ENCODE measurements at regions not wholly inside any gene's neighbourhood (a gene's known extent, or its start where the extent isn't known, plus 50 kb on each side); places are given as distances from the start of the nearest gene placed in this dataset.

- DNase-seq (ENCODE audit: extremely low spot score, insufficient read length, low read depth) (peak; percentile 33), FAIRE-seq (peak; percentile 79)
These were observed 56.1 kb upstream of the SLC35G4 start for GRCh38 chr18:11553098-11553940.

- DNase-seq (ENCODE audit: extremely low spot score, insufficient read length, low read depth) (no peak), FAIRE-seq (no peak)
These were observed 60.4 kb upstream of the SLC35G4 start for GRCh38 chr18:11548916-11549551.

- no peak for FAIRE-seq
- no peak for DNase-seq (ENCODE audit: extremely low spot score, insufficient read length, low read depth)
These were observed 61.0 kb upstream of the SLC35G4 start for GRCh38 chr18:11548396-11548795.

- DNase-seq (ENCODE audit: extremely low spot score, insufficient read length, low read depth) (no peak), FAIRE-seq (no peak)
These were observed 65.2 kb upstream of the SLC35G4 start for GRCh38 chr18:11544060-11544633.

- DNase-seq (ENCODE audit: extremely low spot score, insufficient read length, low read depth): no peak
- no peak for FAIRE-seq
These were observed 68.2 kb upstream of the SLC35G4 start for GRCh38 chr18:11541179-11541578.

GRCh38 chr18:11533942-11534496 lies 75.4 kb upstream of the SLC35G4 start:
- no peak for DNase-seq (ENCODE audit: extremely low spot score, insufficient read length, low read depth)
- FAIRE-seq: no peak

GRCh38 chr18:11533513-11533890 lies 75.9 kb upstream of the SLC35G4 start:
- FAIRE-seq: no peak

GRCh38 chr18:11532758-11533512 lies 76.5 kb upstream of the SLC35G4 start:
- no peak for DNase-seq (ENCODE audit: extremely low spot score, insufficient read length, low read depth)
- no peak for FAIRE-seq

More at GRCh38 chr18:11533513-11533890, 75.9 kb upstream of the SLC35G4 start:
- DNase-seq (ENCODE audit: extremely low spot score, insufficient read length, low read depth): no peak

GRCh38 chr18:11529081-11529480 lies 80.3 kb upstream of the SLC35G4 start:
- DNase-seq (ENCODE audit: extremely low spot score, insufficient read length, low read depth) (no peak), FAIRE-seq (no peak)

- DNase-seq (ENCODE audit: extremely low spot score, insufficient read length, low read depth) (no peak), FAIRE-seq (no peak)
These were observed 82.7 kb upstream of the SLC35G4 start for GRCh38 chr18:11526675-11527074.

- DNase-seq (ENCODE audit: extremely low spot score, insufficient read length, low read depth) (no peak), FAIRE-seq (no peak)
These were observed 85.6 kb upstream of the SLC35G4 start for GRCh38 chr18:11523804-11524203.

GRCh38 chr18:11522992-11523391 lies 86.4 kb upstream of the SLC35G4 start:
- FAIRE-seq: no peak
- DNase-seq (ENCODE audit: extremely low spot score, insufficient read length, low read depth): no peak

GRCh38 chr18:11521853-11522252 lies 87.5 kb upstream of the SLC35G4 start:
- FAIRE-seq: no peak

GRCh38 chr18:11520536-11520935 lies 88.9 kb upstream of the SLC35G4 start:
- FAIRE-seq (no peak), DNase-seq (ENCODE audit: extremely low spot score, insufficient read length, low read depth) (no peak)

More at GRCh38 chr18:11521853-11522252, 87.5 kb upstream of the SLC35G4 start:
- no peak for DNase-seq (ENCODE audit: extremely low spot score, insufficient read length, low read depth)

- FAIRE-seq (peak; percentile 73), DNase-seq (ENCODE audit: extremely low spot score, insufficient read length, low read depth) (peak; percentile 62)
These were observed 90.4 kb upstream of the SLC35G4 start for GRCh38 chr18:11518788-11519685.

- FAIRE-seq: no peak
These were observed 91.7 kb upstream of the SLC35G4 start for GRCh38 chr18:11517704-11518103.

GRCh38 chr18:11516751-11517503 lies 92.5 kb upstream of the SLC35G4 start:
- no peak for DNase-seq (ENCODE audit: extremely low spot score, insufficient read length, low read depth)
- FAIRE-seq: no peak

More at GRCh38 chr18:11517704-11518103, 91.7 kb upstream of the SLC35G4 start:
- DNase-seq (ENCODE audit: extremely low spot score, insufficient read length, low read depth): no peak

- FAIRE-seq (no peak), DNase-seq (ENCODE audit: extremely low spot score, insufficient read length, low read depth) (no peak)
These were observed 95.1 kb upstream of the SLC35G4 start for GRCh38 chr18:11514267-11514666.
